ENCODE measurements at regions not wholly inside any gene's neighbourhood (a gene's known extent, or its start where the extent isn't known, plus 50 kb on each side); places are given as distances from the start of the nearest gene placed in this dataset.

DNA sequence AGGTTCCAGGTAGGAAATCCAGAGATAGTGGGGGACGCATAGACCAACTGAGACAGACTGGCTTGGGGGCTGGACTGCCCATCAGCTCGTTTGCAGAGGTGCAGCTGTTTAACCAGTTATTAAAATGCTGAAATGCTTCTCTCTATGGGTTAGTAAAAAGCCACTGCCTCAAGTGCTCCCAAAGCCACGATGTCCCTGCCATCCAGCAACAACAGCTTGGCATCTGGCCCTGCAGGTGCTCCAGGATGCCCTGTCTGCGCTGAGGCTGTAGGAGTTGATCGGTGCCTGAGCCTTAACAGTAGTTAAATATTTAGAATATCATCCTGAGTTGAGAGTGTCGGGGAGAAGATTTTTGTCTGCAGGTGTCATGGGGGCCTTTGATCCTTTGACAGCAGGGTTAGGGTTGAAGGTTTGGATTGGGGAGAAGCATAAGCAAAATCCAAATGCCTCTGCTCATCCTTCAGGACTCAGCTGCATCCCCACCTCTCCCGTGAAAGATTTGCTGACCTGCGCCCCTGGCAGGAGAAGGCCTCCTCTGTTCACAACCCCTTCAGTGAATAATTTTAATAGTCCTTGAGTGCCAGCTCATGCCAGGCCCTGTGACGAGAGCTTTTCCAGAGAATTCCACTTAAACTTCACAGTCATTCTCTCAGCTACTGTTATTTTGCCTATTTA lies 127.3 kb upstream of the PWP1 start:
- WGBS, 2 donors: 75 to 83% methylated on average over 7 to 9 of the region's 9 CpGs
- H3K27ac ChIP-seq: no peak overlapping the region
- intact Hi-C loops (cut with DNase I): no loop called here

DNA sequence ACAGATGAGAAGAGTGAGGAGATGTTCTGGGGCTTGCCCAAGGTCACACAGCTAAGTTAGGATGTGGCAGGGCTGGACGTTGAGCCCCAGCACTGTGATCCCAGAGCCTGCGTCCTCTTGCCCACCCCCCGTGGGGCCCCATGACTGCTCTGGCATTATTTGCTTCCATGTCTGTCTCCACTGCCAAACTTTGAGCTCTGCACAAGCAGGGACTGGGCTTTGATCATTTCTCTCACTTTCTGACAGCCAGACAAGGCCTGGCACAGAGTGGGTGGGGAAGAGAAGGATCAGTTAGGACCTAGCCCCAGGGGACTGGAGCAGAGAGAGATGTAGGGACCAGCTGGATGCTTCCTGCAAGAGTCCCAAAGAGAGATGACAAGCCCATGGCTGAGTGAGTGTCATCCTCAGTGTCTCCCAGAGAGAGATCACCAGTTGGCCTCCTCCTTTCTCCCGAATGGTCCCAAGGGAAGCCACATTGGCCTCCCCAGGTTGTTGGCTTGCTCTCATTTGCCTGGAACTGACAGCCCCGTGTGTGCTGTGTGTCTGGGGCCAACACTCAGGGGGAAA lies 126.7 kb upstream of the PWP1 start:
- Histone ChIP-seq H3K4me3 (no peak overlapping the region), H3K9me3 (no peaks in the 10 kb centered on the region), H3K27me3 (no peaks in the 10 kb centered on the region), H3K4me1 (peaks cover 0 to 28% (median 0%) of the 10 kb centered on the region in 3 donors), H3K27ac (no peak overlapping the region), H3K36me3 (no peaks in the 10 kb centered on the region)
- DNase-seq: no peak
- intact Hi-C loops (cut with DNase I): no loop called here
- 17 to 40% methylated on average over 1 to 4 of the region's 5 CpGs for WGBS, 2 donors
- no peak for TF ChIP-seq POLR2A (IDR thresholded peaks at IDR 0.05)
- TF ChIP-seq, protein P1, sequence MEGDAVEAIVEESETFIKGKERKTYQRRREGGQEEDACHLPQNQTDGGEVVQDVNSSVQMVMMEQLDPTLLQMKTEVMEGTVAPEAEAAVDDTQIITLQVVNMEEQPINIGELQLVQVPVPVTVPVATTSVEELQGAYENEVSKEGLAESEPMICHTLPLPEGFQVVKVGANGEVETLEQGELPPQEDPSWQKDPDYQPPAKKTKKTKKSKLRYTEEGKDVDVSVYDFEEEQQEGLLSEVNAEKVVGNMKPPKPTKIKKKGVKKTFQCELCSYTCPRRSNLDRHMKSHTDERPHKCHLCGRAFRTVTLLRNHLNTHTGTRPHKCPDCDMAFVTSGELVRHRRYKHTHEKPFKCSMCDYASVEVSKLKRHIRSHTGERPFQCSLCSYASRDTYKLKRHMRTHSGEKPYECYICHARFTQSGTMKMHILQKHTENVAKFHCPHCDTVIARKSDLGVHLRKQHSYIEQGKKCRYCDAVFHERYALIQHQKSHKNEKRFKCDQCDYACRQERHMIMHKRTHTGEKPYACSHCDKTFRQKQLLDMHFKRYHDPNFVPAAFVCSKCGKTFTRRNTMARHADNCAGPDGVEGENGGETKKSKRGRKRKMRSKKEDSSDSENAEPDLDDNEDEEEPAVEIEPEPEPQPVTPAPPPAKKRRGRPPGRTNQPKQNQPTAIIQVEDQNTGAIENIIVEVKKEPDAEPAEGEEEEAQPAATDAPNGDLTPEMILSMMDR (IDR thresholded peaks at IDR 0.05): no peak

More for the DNA sequence above, 127.3 kb upstream of the PWP1 start:
- Histone ChIP-seq H3K4me1 (peaks cover 0 to 28% (median 0%) of the 10 kb centered on the region in 3 donors), H3K27me3 (no peaks in the 10 kb centered on the region), H3K36me3 (no peaks in the 10 kb centered on the region), H3K4me3 (no peak overlapping the region), H3K9me3 (no peaks in the 10 kb centered on the region)
- no peak for TF ChIP-seq POLR2A (IDR thresholded peaks at IDR 0.05)
- TF ChIP-seq, protein P1 (IDR thresholded peaks at IDR 0.05): no peak
- no peak for DNase-seq

DNA sequence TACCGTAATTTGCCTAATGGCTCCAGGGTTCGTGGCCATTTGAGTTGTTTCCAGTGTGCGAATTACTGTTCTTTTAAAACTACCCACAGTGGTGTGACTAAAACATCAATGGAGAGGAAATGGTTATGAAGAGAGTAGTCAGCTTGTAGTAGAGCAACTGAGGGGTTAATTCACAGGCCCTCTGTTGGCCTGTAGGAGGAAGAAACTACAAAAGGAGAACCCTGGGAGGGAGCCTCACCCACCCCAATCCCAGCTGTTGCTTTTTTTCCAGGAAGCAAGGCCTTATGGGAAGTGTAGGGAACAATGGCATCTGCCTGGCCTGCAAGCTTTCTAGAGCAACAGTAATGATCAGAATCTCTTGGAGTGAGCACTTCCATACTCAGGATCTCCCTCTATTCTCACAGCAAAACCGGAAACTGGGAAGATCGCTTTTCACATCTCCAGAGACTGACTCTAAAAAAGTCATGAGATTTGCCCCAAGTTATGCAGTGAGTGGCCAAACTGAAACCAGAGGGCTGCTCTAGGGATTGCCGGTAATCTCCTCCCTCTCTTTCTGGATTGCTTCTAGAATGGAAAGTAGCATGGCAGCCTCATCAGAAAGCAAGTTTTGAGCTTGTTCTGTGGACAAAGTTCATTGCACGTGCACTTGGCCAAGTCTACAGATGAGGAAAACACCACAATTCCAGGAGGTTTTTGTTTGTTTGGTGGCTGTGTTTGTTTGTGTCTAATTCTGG lies 125.3 kb upstream of the PWP1 start:
- H3K27me3 ChIP-seq: no peaks in the 10 kb centered on the region
- no peak overlapping the region for H3K4me3 ChIP-seq
- TF ChIP-seq POLR2A (IDR thresholded peaks at IDR 0.05): no peak
- TF ChIP-seq, protein P1 (IDR thresholded peaks at IDR 0.05): no peak
- no peak for DNase-seq
- H3K27ac ChIP-seq: peak overlapping the region in 1 of 4 donors; percentile 2
- H3K9me3 ChIP-seq: no peaks in the 10 kb centered on the region
- intact Hi-C loops (cut with DNase I): no loop called here
- no peaks in the 10 kb centered on the region for H3K36me3 ChIP-seq
- H3K4me1 ChIP-seq: peaks cover 0 to 28% (median 0%) of the 10 kb centered on the region in 3 donors
- 58 to 66% methylated on average over 7 of the region's 7 CpGs for WGBS, 2 donors

DNA sequence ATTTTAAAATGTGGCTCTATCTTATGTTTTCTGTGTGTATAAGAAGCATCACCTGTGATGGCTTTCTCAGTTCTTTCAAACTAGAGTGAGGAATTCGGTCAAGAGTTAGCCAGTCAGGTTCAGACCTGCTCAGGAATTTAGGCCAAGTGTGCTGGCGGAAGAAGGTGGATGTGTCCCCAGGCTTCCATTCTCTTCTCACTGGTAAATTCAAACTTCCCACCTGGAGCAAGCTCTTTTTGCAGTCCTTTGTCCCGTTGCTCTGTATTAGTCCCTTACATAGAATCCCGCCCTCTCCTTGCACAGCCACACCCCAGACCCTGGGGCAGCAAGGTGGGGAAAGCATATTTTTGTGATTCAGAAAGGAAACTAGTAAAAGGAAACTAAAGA lies 124.7 kb upstream of the PWP1 start:
- H3K4me1 ChIP-seq: peaks cover 0 to 28% (median 0%) of the 10 kb centered on the region in 3 donors
- TF ChIP-seq POLR2A (IDR thresholded peaks at IDR 0.05): no peak
- TF ChIP-seq, protein P1 (IDR thresholded peaks at IDR 0.05): no peak

DNA sequence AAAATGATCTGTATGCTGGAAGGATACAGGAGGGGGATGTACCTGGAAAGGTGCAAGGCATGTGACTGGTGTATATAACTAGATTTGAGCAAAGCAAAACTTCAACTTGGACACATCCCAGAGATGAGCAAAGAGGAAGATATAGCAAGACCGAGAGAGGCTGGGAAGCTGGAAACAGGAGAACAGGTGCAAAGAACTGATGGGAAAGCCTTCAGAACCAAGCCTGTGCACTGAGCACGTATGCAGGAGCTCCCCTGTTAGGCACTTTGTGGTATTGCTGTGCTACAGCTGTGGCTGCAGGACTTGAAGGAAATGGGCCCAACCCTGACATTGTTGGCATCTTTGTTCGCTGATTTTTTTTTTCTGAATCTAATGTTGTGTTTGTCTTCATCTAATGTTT lies 120.7 kb upstream of the PWP1 start:
- WGBS, 2 donors: 37 to 56% methylated on average over 3 of the region's 3 CpGs
- no peak for DNase-seq
- H3K27me3 ChIP-seq: no peaks in the 10 kb centered on the region
- no peaks in the 10 kb centered on the region for H3K36me3 ChIP-seq
- intact Hi-C loops (cut with DNase I): no loop called here
- no peak overlapping the region for H3K27ac ChIP-seq
- H3K9me3 ChIP-seq: no peaks in the 10 kb centered on the region
- no peak overlapping the region for H3K4me3 ChIP-seq
- peaks cover 0 to 14% (median 0%) of the 10 kb centered on the region in 3 donors for H3K4me1 ChIP-seq
- TF ChIP-seq POLR2A (IDR thresholded peaks at IDR 0.05): no peak
- TF ChIP-seq, protein P1 (IDR thresholded peaks at IDR 0.05): peak in 2 of 6 experiments; percentile 3 to 38

More for the DNA sequence above, 124.7 kb upstream of the PWP1 start:
- Histone ChIP-seq H3K9me3 (no peaks in the 10 kb centered on the region), H3K4me3 (no peak overlapping the region), H3K27me3 (no peaks in the 10 kb centered on the region), H3K36me3 (no peaks in the 10 kb centered on the region), H3K27ac (peak overlapping the region in 1 of 4 donors; percentile 10)
- WGBS, 2 donors: 18 to 48% methylated on average over 3 to 4 of the region's 4 CpGs
- no peak for DNase-seq
- intact Hi-C loops (cut with DNase I): no loop called here

Measured in esophagus squamous epithelium (tissue), 5 donors.